ENCODE measurements at regions not wholly inside any gene's neighbourhood (a gene's known extent, or its start where the extent isn't known, plus 50 kb on each side); places are given as distances from the start of the nearest gene placed in this dataset.

DNA sequence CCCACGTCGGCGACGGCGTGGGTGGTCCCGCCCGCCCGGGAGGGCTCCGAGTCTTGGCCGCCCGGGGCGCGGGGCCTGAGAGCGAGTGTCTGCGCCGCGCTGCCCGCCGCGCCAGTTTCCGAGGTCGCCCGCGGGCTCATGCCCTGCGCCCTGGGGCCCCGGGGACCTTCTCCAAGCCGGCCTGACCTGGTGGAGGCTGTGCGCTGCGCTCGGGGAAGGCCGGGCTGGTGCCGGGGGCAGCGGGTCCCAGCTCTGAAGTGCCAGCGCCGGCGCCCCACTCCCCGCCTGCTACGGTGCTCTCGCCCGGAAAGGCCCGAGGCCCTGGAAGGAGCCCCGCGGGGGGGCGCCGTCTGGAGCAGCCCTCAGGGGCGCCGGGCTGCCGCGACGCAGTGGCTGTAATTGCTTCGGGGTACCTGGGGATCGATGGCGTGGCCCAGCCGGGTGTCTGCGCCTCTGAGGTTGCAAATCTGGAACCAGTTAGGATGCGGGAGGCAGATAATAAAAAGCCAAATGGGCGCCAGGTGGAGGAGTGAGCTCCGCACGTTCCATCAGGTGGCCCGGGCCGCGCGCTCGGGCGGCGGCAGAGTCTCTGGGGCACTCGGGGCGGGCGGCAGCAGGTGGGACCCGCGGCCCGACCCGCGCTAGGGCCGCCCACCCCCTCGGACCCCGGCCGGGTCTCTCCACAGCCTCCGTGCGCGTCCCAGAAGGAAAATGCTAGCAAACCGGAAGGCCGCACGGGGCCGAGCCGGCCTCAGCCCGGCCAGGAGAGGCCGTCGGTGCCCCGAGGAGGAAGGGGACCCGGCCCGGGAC lies 102.3 kb upstream of the DIO3 start:
- Histone ChIP-seq H3K4me3 (replicated peaks; ENCODE audit: low read depth, low read length) (no peak overlapping the region), H3K27me3 (replicated peaks; ENCODE audit: control insufficient read depth, insufficient read depth, low read length) (no peaks in the 10 kb centered on the region), H3K36me3 (ENCODE audit: control insufficient read depth, insufficient read depth, low read length) (no peaks in the 10 kb centered on the region)
- TF ChIP-seq, protein P1, sequence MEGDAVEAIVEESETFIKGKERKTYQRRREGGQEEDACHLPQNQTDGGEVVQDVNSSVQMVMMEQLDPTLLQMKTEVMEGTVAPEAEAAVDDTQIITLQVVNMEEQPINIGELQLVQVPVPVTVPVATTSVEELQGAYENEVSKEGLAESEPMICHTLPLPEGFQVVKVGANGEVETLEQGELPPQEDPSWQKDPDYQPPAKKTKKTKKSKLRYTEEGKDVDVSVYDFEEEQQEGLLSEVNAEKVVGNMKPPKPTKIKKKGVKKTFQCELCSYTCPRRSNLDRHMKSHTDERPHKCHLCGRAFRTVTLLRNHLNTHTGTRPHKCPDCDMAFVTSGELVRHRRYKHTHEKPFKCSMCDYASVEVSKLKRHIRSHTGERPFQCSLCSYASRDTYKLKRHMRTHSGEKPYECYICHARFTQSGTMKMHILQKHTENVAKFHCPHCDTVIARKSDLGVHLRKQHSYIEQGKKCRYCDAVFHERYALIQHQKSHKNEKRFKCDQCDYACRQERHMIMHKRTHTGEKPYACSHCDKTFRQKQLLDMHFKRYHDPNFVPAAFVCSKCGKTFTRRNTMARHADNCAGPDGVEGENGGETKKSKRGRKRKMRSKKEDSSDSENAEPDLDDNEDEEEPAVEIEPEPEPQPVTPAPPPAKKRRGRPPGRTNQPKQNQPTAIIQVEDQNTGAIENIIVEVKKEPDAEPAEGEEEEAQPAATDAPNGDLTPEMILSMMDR (IDR thresholded peaks at IDR 0.05; ENCODE audit: insufficient read depth, low read length, poor library complexity, severe bottlenecking) = no peak
- DNase-seq (ENCODE audit: extremely low read depth, insufficient read length) = no peak

DNA sequence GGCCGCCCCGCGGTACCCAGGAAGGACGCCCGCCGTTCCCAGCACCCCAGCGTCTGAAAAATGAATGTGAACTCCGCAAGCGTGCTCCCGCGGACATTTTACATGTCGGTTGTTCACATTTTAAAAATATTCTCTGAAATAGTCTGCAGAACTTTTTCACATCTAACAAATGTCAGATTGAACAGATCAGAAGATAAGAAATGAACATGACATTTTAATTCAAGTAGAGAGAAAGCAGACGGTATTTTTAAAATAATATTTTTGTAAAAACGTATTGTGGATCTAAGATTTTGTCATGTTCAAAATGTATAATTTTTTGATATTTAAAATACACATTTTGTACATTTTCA lies 101.8 kb upstream of the DIO3 start:
- TF ChIP-seq, protein P1 (IDR thresholded peaks at IDR 0.05; ENCODE audit: insufficient read depth, low read length, poor library complexity, severe bottlenecking) = no peak
- H3K27me3 ChIP-seq (replicated peaks; ENCODE audit: control insufficient read depth, insufficient read depth, low read length) = no peaks in the 10 kb centered on the region
- H3K4me3 ChIP-seq (replicated peaks; ENCODE audit: low read depth, low read length) = no peak overlapping the region
- no peak for DNase-seq (ENCODE audit: extremely low read depth, insufficient read length)
- H3K36me3 ChIP-seq (ENCODE audit: control insufficient read depth, insufficient read depth, low read length) = no peaks in the 10 kb centered on the region

DNA sequence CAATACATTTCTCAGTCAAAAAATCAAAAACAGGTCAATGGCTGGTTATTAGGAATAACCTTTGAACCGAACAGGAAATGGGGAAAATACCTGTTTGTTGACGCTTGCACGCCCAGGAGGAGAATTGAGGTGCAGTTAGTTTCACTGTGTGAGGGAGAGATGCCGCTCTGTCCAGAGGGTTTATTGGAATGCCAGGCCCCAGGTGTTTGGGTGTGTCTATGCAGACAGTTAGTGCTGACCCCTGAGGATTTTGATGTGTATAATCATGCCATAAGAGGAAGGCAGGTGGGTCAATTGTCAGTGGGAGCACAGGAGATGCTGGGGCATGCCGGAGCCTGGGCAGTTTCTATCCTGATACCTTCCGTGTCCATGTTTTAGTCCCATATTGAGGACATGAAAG lies 100.8 kb upstream of the DIO3 start:
- TF ChIP-seq, protein P1 (IDR thresholded peaks at IDR 0.05; ENCODE audit: insufficient read depth, low read length, poor library complexity, severe bottlenecking) = no peak
- Histone ChIP-seq H3K27me3 (replicated peaks; ENCODE audit: control insufficient read depth, insufficient read depth, low read length) (no peaks in the 10 kb centered on the region), H3K36me3 (ENCODE audit: control insufficient read depth, insufficient read depth, low read length) (no peaks in the 10 kb centered on the region), H3K4me3 (replicated peaks; ENCODE audit: low read depth, low read length) (no peak overlapping the region)
- no peak for DNase-seq (ENCODE audit: extremely low read depth, insufficient read length)

DNA sequence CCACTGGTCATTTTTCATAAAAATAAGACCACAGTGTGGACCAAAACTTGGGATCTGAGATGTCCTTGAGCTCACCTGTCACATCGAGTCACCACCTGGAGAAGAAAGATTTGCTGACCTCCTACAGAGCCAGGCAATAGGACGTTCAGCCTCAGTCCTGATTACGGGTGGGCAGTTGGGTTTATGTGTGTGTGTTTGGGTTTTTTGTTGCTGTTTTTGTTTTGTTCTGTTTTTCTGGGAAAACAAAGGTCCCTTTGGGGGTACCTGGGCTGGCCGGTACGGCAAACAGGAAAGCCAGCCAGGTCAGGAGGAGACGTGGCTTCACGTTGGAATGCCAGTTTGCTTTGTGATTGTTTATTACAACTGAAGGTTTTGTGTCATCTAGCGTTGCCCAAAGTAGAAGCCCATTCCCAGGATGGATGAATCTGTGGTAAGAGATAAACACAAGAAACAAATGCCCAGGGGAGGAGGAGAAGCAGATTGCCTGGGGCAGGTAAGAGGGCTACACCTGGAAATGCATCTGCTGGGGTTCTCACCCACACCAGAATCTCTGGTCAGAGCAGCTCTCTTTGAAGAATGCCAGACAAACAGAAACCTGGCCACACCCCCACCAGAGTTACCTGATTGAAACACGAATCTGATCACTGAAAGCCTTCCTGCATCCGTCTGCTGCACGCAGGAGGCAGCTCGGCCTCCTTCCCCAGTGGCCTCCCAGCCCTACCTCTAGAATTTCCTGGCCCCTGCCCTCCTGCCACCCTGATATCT lies 100.1 kb upstream of the DIO3 start:
- DNase-seq (ENCODE audit: extremely low read depth, insufficient read length) = no peak
- Histone ChIP-seq H3K27me3 (replicated peaks; ENCODE audit: control insufficient read depth, insufficient read depth, low read length) (no peaks in the 10 kb centered on the region), H3K4me3 (replicated peaks; ENCODE audit: low read depth, low read length) (no peak overlapping the region)

DNA sequence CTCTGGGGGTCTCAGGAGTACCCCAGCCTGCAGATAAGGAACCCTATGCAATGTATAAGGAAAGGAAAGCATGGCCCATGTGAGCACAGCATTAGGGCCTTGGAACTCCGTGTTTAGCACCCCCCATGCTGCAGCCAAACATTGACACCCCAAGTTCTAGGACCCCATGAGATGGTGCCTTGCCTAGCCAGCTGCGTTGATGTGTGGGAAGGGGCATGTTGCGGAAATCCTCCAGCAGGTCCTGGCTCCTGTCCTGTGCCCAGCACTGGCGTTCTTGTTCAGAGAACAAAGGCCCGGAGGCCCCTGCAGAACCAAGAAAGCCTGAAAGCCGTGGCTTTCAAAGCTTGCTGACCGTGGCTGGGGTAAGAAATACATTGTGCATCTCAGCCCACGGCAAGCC lies 99.4 kb upstream of the DIO3 start:
- no peaks in the 10 kb centered on the region for H3K27me3 ChIP-seq (replicated peaks; ENCODE audit: control insufficient read depth, insufficient read depth, low read length)
- DNase-seq (ENCODE audit: extremely low read depth, insufficient read length) = no peak
- TF ChIP-seq, protein P1 (IDR thresholded peaks at IDR 0.05; ENCODE audit: insufficient read depth, low read length, poor library complexity, severe bottlenecking) = no peak
- no peaks in the 10 kb centered on the region for H3K36me3 ChIP-seq (ENCODE audit: control insufficient read depth, insufficient read depth, low read length)
- H3K4me3 ChIP-seq (replicated peaks; ENCODE audit: low read depth, low read length) = no peak overlapping the region

More for the DNA sequence above, 100.1 kb upstream of the DIO3 start:
- H3K36me3 ChIP-seq (ENCODE audit: control insufficient read depth, insufficient read depth, low read length) = no peaks in the 10 kb centered on the region
- TF ChIP-seq, protein P1 (IDR thresholded peaks at IDR 0.05; ENCODE audit: insufficient read depth, low read length, poor library complexity, severe bottlenecking) = no peak
